WTC11 (cell line): ENCODE measurements at regions not wholly inside any gene's neighbourhood (a gene's known extent, or its start where the extent isn't known, plus 50 kb on each side); places are given as distances from the start of the nearest gene placed in this dataset.
A peak's percentile ranks its signal among the peaks of the same experiment; 100 is the strongest.

ENCODE experiments used
- ATAC-seq: fragments of 200-7000 bp; cut with Tn5 transposase; 2 replicates; pipeline ENCODE4 v1.10.0; 2021; ENCODE audit warnings: mild to moderate bottlenecking, moderate library complexity
- CTCF ChIA-PET: fragments of 300-600 bp; sonication (Branson Sonifier 250); formaldehyde crosslinking; loops from one replicate; lab custom pipeline; 2021; ENCODE audit warnings: antibody characterized with exemption; lab: Charles Lee
- POLR2A ChIA-PET: fragments of 350-600 bp; sonication (Branson Sonifier 250); formaldehyde crosslinking; loops from one replicate; lab custom pipeline; 2021; ENCODE audit warnings: antibody characterized with exemption; lab: Charles Lee
- DNase-seq: peaks from one replicate; pipeline ENCODE4 v3.0.0; 2021; ENCODE audit warnings: low spot score
- H3K27ac Mint-ChIP-seq: 2 replicates; pipeline ENCODE4 v1.8.0; 2021; ENCODE audit warnings: mixed read lengths
- H3K27me3 Mint-ChIP-seq: 2 replicates; pipeline ENCODE4 v1.8.0; 2021; ENCODE audit warnings: low read depth, mild to moderate bottlenecking, moderate library complexity, mixed read lengths
- H3K36me3 Mint-ChIP-seq: 2 replicates; pipeline ENCODE4 v1.8.0; 2021; ENCODE audit warnings: mixed read lengths
- H3K4me1 Mint-ChIP-seq: 2 replicates; pipeline ENCODE4 v1.8.0; 2022; ENCODE audit warnings: mixed read lengths
- H3K4me3 Mint-ChIP-seq: 2 replicates; pipeline ENCODE4 v1.8.0; 2021; ENCODE audit warnings: mild to moderate bottlenecking, moderate library complexity, mixed read lengths
- H3K9me3 Mint-ChIP-seq: 2 replicates; pipeline ENCODE4 v1.8.0; 2021; ENCODE audit warnings: mixed read lengths
- AR ChIP-seq: fragments of 250-450 bp; sonication (Bioruptor Pico); IDR thresholded peaks from 2 replicates; pipeline ENCODE4 v1.9.0; 2021; ENCODE audit warnings: mild to moderate bottlenecking
- CREB1 ChIP-seq: sonication (generic); formaldehyde crosslinking; IDR thresholded peaks from 2 replicates; pipeline ENCODE4 v1.8.0; 2023; ENCODE audit warnings: mild to moderate bottlenecking, missing genetic modification reagents
- E2F4 ChIP-seq: sonication (generic); formaldehyde crosslinking; IDR thresholded peaks from 2 replicates; pipeline ENCODE4 v1.8.1; 2022; ENCODE audit warnings: low read depth, mild to moderate bottlenecking, moderate library complexity, missing genetic modification reagents, borderline replicate concordance
- E2F5 ChIP-seq: sonication (generic); formaldehyde crosslinking; IDR thresholded peaks from 2 replicates; pipeline ENCODE4 v1.8.1; 2022; ENCODE audit warnings: mild to moderate bottlenecking, moderate library complexity, missing genetic modification reagents
- ERG ChIP-seq: fragments of 250-450 bp; sonication (Bioruptor Pico); IDR thresholded peaks from 2 replicates; pipeline ENCODE4 v1.8.0; 2021; ENCODE audit warnings: mild to moderate bottlenecking
- GABPB1 ChIP-seq: sonication (generic); formaldehyde crosslinking; IDR thresholded peaks from 2 replicates; pipeline ENCODE4 v1.8.1; 2023; ENCODE audit warnings: mild to moderate bottlenecking, missing genetic modification reagents
- GRHL2 ChIP-seq: fragments of 250-450 bp; sonication (Bioruptor Pico); IDR thresholded peaks from 2 replicates; pipeline ENCODE4 v1.8.0; 2022; ENCODE audit warnings: mild to moderate bottlenecking, moderate library complexity; ENCODE audit not compliant: insufficient replicate concordance, severe bottlenecking
- HMGA2 ChIP-seq: fragments of 250-450 bp; sonication (Bioruptor Pico); IDR thresholded peaks from 2 replicates; pipeline ENCODE4 v1.4.0; 2021; ENCODE audit warnings: mild to moderate bottlenecking, moderate library complexity
- JAZF1 ChIP-seq: fragments of 250-450 bp; sonication (Bioruptor Pico); IDR thresholded peaks from 2 replicates; pipeline ENCODE4 v1.9.0; 2021; ENCODE audit warnings: moderate library complexity, mild to moderate bottlenecking, inconsistent platforms
- KAT7 ChIP-seq: sonication (generic); formaldehyde crosslinking; IDR thresholded peaks from 2 replicates; pipeline ENCODE4 v1.8.1; 2023; ENCODE audit warnings: missing genetic modification reagents, mild to moderate bottlenecking, borderline replicate concordance
- RELA ChIP-seq: sonication (generic); formaldehyde crosslinking; IDR thresholded peaks from 2 replicates; pipeline ENCODE4 v1.8.1; 2022; ENCODE audit warnings: missing genetic modification reagents, mild to moderate bottlenecking, borderline replicate concordance
- SP1 ChIP-seq: sonication (generic); formaldehyde crosslinking; conservative IDR thresholded peaks from 2 replicates; pipeline ENCODE4 v1.8.1; 2022; ENCODE audit warnings: missing genetic modification reagents
- USF1 ChIP-seq: sonication (generic); formaldehyde crosslinking; IDR thresholded peaks from 2 replicates; pipeline ENCODE4 v1.8.0; 2022; ENCODE audit warnings: mild to moderate bottlenecking, missing genetic modification reagents
- ZNF232 ChIP-seq: sonication (generic); formaldehyde crosslinking; IDR thresholded peaks from 2 replicates; pipeline ENCODE4 v1.8.0; 2022; ENCODE audit warnings: mild to moderate bottlenecking, missing genetic modification reagents
- ZNF281 ChIP-seq: sonication (generic); formaldehyde crosslinking; IDR thresholded peaks from 2 replicates; pipeline ENCODE4 v1.8.0; 2023; ENCODE audit warnings: mild to moderate bottlenecking, missing genetic modification reagents
- ZNF425 ChIP-seq: fragments of 250-450 bp; sonication (Bioruptor Pico); conservative IDR thresholded peaks from 2 replicates; pipeline ENCODE4 v1.9.0; 2021; ENCODE audit warnings: mild to moderate bottlenecking
- ZSCAN18 ChIP-seq: fragments of 250-450 bp; sonication (Bioruptor Pico); IDR thresholded peaks from 2 replicates; pipeline ENCODE4 v2.1.2; 2022; ENCODE audit warnings: mild to moderate bottlenecking, moderate library complexity

GRCh38 chr10:33476757-33477273 is 142.3 kb upstream of the NRP1 start:
- ChIA-PET CTCF (no interaction called here), POLR2A (interaction anchor here (0.7 kb wide), 1 partner anchor 43 kb away, joined by 3 read pairs; no protein-coding TSS in a partner anchor)
- ATAC-seq (no peak), DNase-seq (no peak)
- no peak overlapping the region for H3K4me3 Mint-ChIP-seq
- peaks cover 10% of the 10 kb centered on the region for H3K4me1 Mint-ChIP-seq
- no peak for TF ChIP-seq ZSCAN18 (CRISPR knock-in tag)
- TF ChIP-seq ZNF425 (CRISPR knock-in tag), result no peak
- no peak for TF ChIP-seq GRHL2 (CRISPR knock-in tag)
- TF ChIP-seq JAZF1 (CRISPR knock-in tag), result no peak
- no peak for TF ChIP-seq ERG
- no peak for TF ChIP-seq USF1 (CRISPR knock-in tag)
- TF ChIP-seq HMGA2 (CRISPR knock-in tag), result no peak
- TF ChIP-seq ZNF281, result no peak
- TF ChIP-seq ZNF232 (CRISPR knock-in tag), result no peak
- no peak for TF ChIP-seq E2F4 (CRISPR knock-in tag)
- no peak for TF ChIP-seq RELA (CRISPR knock-in tag)
- no peak for TF ChIP-seq KAT7 (CRISPR knock-in tag)
- no peak for TF ChIP-seq GABPB1 (CRISPR knock-in tag)
- peaks cover 40% of the 10 kb centered on the region for H3K9me3 Mint-ChIP-seq
- peaks cover 18% of the 10 kb centered on the region for H3K36me3 Mint-ChIP-seq
- peak overlapping the region; percentile 33; the same call in 1 of the 2 replicates for H3K27ac Mint-ChIP-seq
- peaks cover 2% of the 10 kb centered on the region; the same call in 1 of the 2 replicates for H3K27me3 Mint-ChIP-seq

- CTCF ChIA-PET, result no interaction called here
- POLR2A ChIA-PET, result no interaction called here
- ATAC-seq (no peak), DNase-seq (no peak)
- Mint-ChIP-seq H3K4me1 (peaks cover 10% of the 10 kb centered on the region), H3K4me3 (no peak overlapping the region), H3K27ac (no peak overlapping the region), H3K27me3 (no peaks in the 10 kb centered on the region), H3K9me3 (peaks cover 27% of the 10 kb centered on the region), H3K36me3 (peaks cover 4% of the 10 kb centered on the region)
- TF ChIP-seq AR (CRISPR knock-in tag) (no peak), GABPB1 (CRISPR knock-in tag) (no peak), SP1 (CRISPR knock-in tag) (no peak), CREB1 (CRISPR knock-in tag) (no peak), E2F5 (CRISPR knock-in tag) (no peak), RELA (CRISPR knock-in tag) (no peak)
Measured at GRCh38 chr10:33473688-33474087, 139.2 kb upstream of the NRP1 start.
